DMS 273 (cell line): ENCODE measurements at regions not wholly inside any gene's neighbourhood (a gene's known extent, or its start where the extent isn't known, plus 50 kb on each side); places are given as distances from the start of the nearest gene placed in this dataset.

ENCODE experiments used
- DNase-seq: peaks from one replicate; lab custom pipeline; 2025; ENCODE audit not compliant: unreplicated experiment; lab: John Stamatoyannopoulos, UW

DNA sequence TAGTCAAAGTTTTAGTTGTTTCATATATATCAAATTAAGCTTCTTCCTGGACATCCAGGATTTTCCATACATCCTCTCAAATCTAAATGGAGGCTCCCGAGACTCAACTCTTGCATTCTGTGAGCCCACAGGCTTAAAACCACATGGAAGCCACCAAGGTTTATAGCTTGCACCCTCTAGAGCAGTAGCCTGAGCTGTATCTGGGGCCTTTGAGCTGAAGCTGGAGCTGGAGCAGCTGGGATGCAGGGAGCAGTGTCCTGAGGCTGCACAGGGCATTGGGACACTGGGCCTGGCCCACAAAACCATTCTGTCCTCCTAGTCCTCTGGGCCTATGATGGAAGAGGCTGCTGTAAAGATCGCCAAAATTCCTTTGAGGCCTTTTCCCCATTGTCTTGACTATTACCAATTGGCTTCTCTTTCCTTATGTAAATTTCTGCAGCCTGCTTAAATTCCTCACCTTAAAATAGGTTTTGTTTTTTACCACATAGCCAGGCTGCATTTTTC lies 151.0 kb downstream of the COX7C start:
- no peak for DNase-seq

DNA sequence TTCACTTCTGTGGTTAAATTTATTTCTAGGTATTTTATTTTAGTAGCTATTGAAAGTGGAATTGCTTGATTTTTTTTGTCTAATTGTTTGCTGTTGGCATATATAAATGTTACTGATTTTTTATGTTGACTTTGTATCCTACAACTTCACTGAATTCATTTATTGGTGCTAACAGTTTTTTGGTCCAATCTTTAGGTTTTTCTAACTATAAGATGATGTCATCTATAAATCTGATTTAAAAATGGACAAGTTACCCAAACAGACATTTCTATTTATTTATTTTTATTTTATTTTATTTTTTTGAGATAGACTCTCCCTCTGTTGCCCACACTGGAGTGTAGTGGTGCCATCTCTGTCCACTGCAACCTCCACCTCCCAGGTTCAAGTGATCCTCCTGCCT lies 162.3 kb downstream of the COX7C start:
- no peak for DNase-seq

GRCh38 chr5:86786955-86787354 lies 169.2 kb downstream of the COX7C start:
- DNase-seq = peak; percentile 11

GRCh38 chr5:86795659-86796058 lies 177.9 kb downstream of the COX7C start:
- no peak for DNase-seq

- DNase-seq = no peak
Measured at GRCh38 chr5:86797677-86798076, 179.9 kb downstream of the COX7C start.

DNA sequence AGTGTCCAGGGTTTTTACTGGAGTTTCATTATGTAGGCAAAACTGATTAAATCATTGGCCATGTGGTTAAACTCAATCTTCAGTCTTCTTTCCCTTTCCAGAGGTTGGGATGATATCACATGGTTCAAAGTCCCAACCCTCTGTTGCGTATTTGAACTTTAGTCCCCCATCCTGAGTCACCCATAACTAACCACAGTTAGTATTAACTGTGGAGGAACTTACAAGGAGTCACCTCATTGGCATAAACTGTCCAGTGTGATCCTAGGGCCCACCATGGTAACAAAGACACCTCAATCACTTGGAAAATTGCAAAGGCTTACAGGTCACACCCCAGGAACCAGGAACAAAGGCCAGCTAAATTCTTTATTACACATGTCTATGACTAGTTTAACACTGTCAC lies 188.5 kb downstream of the COX7C start:
- DNase-seq = no peak

GRCh38 chr5:86807046-86808031 lies 189.6 kb downstream of the COX7C start:
- DNase-seq = peak; percentile 12

DNA sequence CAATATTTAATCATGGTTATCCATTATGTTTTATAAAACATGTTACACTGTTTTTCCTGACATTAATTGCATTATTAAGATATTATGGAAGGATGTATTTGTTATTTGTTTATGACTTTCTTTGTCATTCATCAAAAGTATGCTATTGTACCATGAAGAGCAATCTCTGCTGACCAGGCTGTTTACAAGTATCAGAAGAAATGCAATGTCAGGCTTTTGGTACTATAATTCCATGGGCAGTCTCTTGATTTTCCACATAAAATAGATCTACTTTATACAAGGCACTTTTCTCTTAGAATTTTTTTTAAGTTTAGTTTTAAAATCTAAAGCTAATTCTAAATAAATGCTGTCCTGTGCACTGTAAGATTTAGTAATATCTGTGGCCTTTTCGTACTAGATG lies 196.6 kb downstream of the COX7C start:
- DNase-seq = no peak

DNA sequence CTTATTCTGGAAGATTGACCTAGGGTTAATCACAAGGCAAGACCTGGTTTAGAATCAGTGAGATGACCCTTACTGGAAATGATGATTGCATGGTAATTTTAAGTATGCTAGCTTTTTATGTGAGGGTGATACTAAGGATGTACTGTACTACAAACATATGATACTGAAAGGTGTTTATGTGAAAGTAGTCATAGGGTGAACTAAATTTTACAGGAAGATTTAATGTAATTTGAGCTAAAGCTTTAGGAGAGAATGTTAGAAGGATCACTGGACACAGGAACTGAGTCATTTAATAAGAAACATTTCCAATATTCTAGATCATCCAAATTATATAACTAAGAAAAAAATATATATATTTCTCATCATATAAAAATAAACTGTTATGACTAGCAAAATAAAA lies 197.2 kb downstream of the COX7C start:
- DNase-seq = no peak

GRCh38 chr5:86824637-86825036 lies 206.9 kb downstream of the COX7C start:
- no peak for DNase-seq

- DNase-seq = no peak
Measured at GRCh38 chr5:86831128-86831527, 213.4 kb downstream of the COX7C start.

DNA sequence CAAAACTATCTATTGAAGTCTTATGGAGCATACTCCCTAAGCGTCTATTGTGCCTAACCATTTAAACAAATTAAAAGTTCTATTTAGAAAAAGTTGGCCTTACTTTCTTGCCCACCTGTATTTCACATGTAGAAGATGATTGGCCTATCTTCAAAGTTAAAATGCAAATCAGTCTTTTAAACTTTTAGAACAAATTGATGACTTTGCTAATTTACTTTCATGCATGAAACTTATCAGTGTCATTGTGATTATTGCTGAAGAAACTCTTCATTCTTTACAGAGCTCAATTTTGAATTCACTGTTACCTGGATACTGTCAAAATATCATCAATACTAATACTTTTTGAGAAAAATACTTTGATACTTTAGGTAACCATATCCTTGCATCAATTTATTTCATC lies 216.1 kb downstream of the COX7C start:
- no peak for DNase-seq

- DNase-seq = no peak
Measured at GRCh38 chr5:86837610-86838009, 219.9 kb downstream of the COX7C start.

DNA sequence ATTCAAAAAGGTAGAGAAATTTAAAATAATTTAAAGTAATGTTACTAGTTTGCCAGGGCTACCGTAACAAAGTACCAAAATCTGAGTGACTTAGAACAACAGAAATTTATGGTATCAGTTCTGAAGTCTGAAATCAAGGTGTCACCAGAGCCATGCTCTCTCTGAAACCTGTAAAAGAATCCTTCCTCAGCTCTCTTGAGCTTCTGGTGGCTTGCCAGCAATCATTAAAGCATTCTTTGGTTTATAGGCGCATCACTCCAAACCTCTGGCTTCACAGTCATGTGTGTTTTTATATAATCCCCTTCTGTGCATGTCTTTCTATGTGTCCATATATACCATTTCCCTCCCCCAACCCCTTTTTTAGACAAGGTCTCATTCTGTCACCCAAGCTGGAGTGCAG lies 220.3 kb downstream of the COX7C start:
- DNase-seq = no peak

GRCh38 chr5:86841000-86841644 lies 223.4 kb downstream of the COX7C start:
- no peak for DNase-seq

GRCh38 chr5:86858442-86858841 lies 240.7 kb downstream of the COX7C start:
- DNase-seq = no peak

DNA sequence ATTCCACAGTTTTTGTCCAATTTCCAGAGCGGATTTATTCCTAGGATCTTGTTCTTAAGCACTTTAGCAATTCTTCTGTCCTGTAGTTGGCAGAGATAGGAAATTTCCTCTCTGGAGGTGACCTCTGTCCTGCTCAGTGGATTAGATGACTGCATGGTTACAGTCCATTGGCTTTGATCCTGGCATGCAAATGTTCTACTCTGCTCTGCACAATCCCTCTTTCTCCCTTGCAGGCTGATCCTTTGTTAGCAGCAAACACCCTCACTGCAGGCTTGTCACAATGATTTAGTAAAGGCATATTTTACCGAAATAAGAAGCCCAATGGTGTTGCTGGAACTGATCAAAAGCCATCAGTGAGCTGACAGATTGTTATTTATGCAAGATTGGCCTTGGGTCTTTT lies 243.8 kb downstream of the COX7C start:
- DNase-seq = no peak

DNA sequence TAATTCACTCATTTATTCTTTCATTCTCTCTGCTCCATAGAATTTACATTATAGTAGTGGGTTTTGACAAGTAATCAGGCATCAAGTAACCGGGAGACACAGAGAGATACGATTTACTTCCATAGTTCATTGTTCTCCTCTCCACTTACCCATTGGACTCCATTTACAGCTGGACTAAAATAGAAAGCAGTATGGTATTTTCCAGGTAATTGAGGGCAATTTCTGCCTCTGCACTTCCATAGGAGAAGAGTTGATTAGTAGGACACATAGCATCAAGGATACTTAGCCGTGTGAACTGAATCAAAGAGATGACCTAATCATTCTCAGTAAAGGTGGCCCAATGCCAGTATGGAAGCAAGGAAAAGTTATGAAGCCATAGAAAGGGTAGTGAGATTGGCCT lies 244.4 kb downstream of the COX7C start:
- DNase-seq = peak; percentile 23

GRCh38 chr5:86864051-86864450 lies 246.3 kb downstream of the COX7C start:
- peak; percentile 78 for DNase-seq

DNA sequence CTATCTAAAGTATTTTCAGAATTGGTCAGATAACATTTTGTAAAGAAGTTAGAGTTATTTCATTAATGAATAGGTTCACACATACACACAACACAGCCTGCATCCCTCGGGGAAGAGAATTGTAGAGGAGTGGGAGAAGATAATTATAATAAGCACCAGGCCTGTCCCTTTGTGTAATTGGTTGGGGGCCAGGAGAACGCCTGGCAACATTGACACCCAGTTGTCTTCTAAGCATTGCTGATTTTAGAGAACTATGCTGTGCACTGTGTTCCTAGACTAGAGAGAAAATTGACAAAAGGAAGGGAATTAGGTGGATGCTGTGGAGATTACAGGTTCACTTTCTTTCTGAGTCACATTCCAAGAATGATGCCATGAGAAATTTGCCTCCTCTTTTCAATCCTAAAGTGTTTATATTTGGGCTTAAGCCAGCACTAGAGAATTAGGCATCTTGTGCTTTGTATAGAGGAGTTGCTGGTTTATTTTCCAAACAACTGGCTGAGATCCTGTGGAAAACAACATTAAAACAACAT lies 247.6 kb downstream of the COX7C start:
- DNase-seq = peak; percentile 27

DNA sequence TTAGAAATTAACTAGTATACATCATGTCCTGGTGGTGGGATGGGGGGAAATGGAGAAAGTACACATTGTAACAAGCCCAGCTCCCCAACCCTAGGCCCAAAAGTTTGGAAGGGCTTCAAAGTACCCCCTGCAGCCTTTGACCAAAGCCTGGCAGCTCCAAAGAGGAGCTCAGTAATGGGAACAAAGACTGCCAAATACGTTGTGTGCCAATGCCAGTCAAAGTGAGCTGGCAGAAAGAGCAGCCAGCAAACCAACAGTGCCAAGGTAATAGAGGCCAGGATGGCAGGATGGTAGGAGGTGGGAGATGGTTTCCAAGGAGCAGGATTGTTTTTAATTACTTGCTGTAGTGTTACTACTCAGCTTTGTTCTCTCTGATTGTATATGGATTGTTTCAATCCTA lies 248.3 kb downstream of the COX7C start:
- DNase-seq = peak; percentile 6

- DNase-seq = no peak
Measured at GRCh38 chr5:86869268-86869667, 251.5 kb downstream of the COX7C start.
